Astrocyte (in vitro differentiated cells and primary cell): ENCODE measurements at regions not wholly inside any gene's neighbourhood (a gene's known extent, or its start where the extent isn't known, plus 50 kb on each side); places are given as distances from the start of the nearest gene placed in this dataset.

Experiments used
- DNase-seq: peaks from one replicate; pipeline ENCODE4 v3.0.0-alpha.2; 2010; ENCODE audit warnings: low read depth
- FAIRE-seq: peaks from 2 replicates; lab custom pipeline; 2011; peaks lifted over from hg19 to GRCh38; lab: Jason Lieb, UNC
- H2AFZ ChIP-seq: 2 replicates; pipeline ENCODE4 v1.6.0; 2012; ENCODE audit warnings: low read depth, low read length, inconsistent platforms
- H3K27ac ChIP-seq: 2 replicates; pipeline ENCODE4 v1.5.1; 2011; ENCODE audit warnings: low read depth, low read length, inconsistent platforms
- H3K27me3 ChIP-seq: 2 replicates; pipeline ENCODE4 v1.6.0; 2011; ENCODE audit warnings: low read length, inconsistent platforms; ENCODE audit not compliant: insufficient read depth
- H3K36me3 ChIP-seq: 2 replicates; pipeline ENCODE4 v1.5.1; 2011; ENCODE audit warnings: low read length, inconsistent platforms; ENCODE audit not compliant: insufficient read depth
- H3K4me1 ChIP-seq: 2 replicates; pipeline ENCODE4 v1.5.1; 2011; ENCODE audit warnings: low read length, inconsistent platforms; ENCODE audit not compliant: insufficient read depth
- H3K4me2 ChIP-seq: 2 replicates; pipeline ENCODE4 v1.6.0; 2012; ENCODE audit warnings: low read length, inconsistent platforms
- H3K4me3 ChIP-seq: 2 replicates; pipeline ENCODE4 v1.5.1; 2011; ENCODE audit warnings: low read depth, mild to moderate bottlenecking, low read length, inconsistent platforms; ENCODE audit not compliant: insufficient read depth
- H3K79me2 ChIP-seq: 2 replicates; pipeline ENCODE4 v1.6.0; 2012; ENCODE audit warnings: mild to moderate bottlenecking, low read length, inconsistent platforms; ENCODE audit not compliant: insufficient read depth
- H3K9ac ChIP-seq: 2 replicates; pipeline ENCODE4 v1.6.0; 2012; ENCODE audit warnings: mild to moderate bottlenecking, low read length, inconsistent platforms
- H3K9me3 ChIP-seq: 2 replicates; pipeline ENCODE4 v1.5.1; 2012; ENCODE audit warnings: low read depth, mild to moderate bottlenecking, low read length, inconsistent platforms; ENCODE audit not compliant: insufficient read depth
- H4K20me1 ChIP-seq: 2 replicates; pipeline ENCODE4 v1.6.0; 2012; ENCODE audit warnings: low read length, inconsistent platforms; ENCODE audit not compliant: insufficient read depth
- H3K27ac Mint-ChIP-seq: one replicate; pipeline ENCODE4 v1.8.0; 2021; ENCODE audit warnings: mild to moderate bottlenecking, mixed read lengths; ENCODE audit not compliant: unreplicated experiment
- H3K27me3 Mint-ChIP-seq: one replicate; pipeline ENCODE4 v1.8.0; 2021; ENCODE audit warnings: low read depth, mixed read lengths; ENCODE audit not compliant: unreplicated experiment
- H3K36me3 Mint-ChIP-seq: one replicate; pipeline ENCODE4 v1.8.0; 2021; ENCODE audit warnings: low read depth, mixed read lengths; ENCODE audit not compliant: unreplicated experiment
- H3K4me1 Mint-ChIP-seq: one replicate; pipeline ENCODE4 v1.8.0; 2021; ENCODE audit warnings: low read depth, mixed read lengths; ENCODE audit not compliant: unreplicated experiment
- H3K4me3 Mint-ChIP-seq: one replicate; pipeline ENCODE4 v1.8.0; 2021; ENCODE audit warnings: mild to moderate bottlenecking, moderate library complexity, mixed read lengths; ENCODE audit not compliant: unreplicated experiment
- H3K9me3 Mint-ChIP-seq: one replicate; pipeline ENCODE4 v1.8.0; 2021; ENCODE audit warnings: mild to moderate bottlenecking, mixed read lengths; ENCODE audit not compliant: unreplicated experiment
- EZH2 ChIP-seq: IDR thresholded peaks from 2 replicates; pipeline ENCODE4 v1.6.1; 2012; ENCODE audit warnings: mild to moderate bottlenecking, low read length, inconsistent platforms; ENCODE audit not compliant: insufficient read depth
- TF ChIP-seq, protein P1 (sequence below): IDR thresholded peaks from 2 replicates; pipeline ENCODE4 v1.5.1; 2011; ENCODE audit warnings: low read depth, mild to moderate bottlenecking, inconsistent platforms, low read length, moderate library complexity; ENCODE audit not compliant: insufficient read depth

DNA sequence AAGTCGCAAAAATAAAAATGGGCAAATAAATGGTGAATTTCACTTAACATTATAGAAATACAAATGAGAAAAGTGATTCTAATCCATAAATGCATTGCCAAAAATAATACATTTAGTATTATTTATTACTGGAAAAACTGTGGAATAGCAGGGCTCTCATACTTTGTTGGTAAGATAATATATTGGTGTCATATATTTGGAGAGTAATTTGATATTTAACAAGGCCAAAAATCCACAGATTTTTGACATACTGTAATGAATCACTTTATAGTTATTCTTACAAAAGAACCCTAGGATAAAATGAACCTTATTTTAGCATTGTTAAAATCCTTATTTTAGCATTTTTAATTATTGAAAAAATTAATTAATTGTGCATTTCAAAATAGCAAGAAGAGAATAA, 397.2 kb upstream of the DAB2 start:
- H3K36me3 Mint-ChIP-seq, result no peaks in the 10 kb centered on the region
- FAIRE-seq (no peak), DNase-seq (no peak)
- TF ChIP-seq, protein P1, sequence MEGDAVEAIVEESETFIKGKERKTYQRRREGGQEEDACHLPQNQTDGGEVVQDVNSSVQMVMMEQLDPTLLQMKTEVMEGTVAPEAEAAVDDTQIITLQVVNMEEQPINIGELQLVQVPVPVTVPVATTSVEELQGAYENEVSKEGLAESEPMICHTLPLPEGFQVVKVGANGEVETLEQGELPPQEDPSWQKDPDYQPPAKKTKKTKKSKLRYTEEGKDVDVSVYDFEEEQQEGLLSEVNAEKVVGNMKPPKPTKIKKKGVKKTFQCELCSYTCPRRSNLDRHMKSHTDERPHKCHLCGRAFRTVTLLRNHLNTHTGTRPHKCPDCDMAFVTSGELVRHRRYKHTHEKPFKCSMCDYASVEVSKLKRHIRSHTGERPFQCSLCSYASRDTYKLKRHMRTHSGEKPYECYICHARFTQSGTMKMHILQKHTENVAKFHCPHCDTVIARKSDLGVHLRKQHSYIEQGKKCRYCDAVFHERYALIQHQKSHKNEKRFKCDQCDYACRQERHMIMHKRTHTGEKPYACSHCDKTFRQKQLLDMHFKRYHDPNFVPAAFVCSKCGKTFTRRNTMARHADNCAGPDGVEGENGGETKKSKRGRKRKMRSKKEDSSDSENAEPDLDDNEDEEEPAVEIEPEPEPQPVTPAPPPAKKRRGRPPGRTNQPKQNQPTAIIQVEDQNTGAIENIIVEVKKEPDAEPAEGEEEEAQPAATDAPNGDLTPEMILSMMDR, result no peak
- TF ChIP-seq EZH2, result no peak
- Histone ChIP-seq H3K4me1 (no peaks in the 10 kb centered on the region), H3K9me3 (no peaks in the 10 kb centered on the region), H3K79me2 (no peaks in the 10 kb centered on the region), H2AFZ (no peak overlapping the region), H3K27me3 (no peaks in the 10 kb centered on the region), H3K27ac (no peak overlapping the region), H3K4me2 (no peak overlapping the region), H3K9ac (no peak overlapping the region), H3K36me3 (no peaks in the 10 kb centered on the region), H4K20me1 (no peaks in the 10 kb centered on the region), H3K4me3 (no peak overlapping the region)
- H3K27ac Mint-ChIP-seq, result no peak overlapping the region
- no peak overlapping the region for H3K4me3 Mint-ChIP-seq
- no peaks in the 10 kb centered on the region for H3K4me1 Mint-ChIP-seq
- no peaks in the 10 kb centered on the region for H3K9me3 Mint-ChIP-seq
- no peaks in the 10 kb centered on the region for H3K27me3 Mint-ChIP-seq

DNA sequence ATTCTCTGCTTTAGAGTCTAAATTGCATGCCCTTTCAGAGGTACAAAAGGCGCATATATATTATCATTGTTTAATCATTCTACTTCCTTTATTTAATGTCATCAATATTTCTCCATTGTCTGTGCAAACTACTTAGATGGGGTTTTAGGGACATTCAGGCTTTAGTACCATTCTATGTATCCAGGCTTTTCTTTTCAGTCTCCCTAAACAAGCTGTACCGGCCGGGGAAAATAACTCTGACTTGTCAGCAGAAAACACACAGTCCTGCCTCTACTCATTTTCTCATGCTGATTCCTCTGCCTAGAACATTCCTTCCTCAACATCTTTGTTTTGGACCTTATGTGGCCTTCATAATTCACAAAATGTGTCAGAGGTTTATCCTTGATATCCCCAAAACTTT, 392.1 kb upstream of the DAB2 start:
- H3K9ac ChIP-seq, result no peak overlapping the region
- H3K27me3 ChIP-seq, result no peaks in the 10 kb centered on the region
- no peaks in the 10 kb centered on the region for H3K36me3 Mint-ChIP-seq
- no peaks in the 10 kb centered on the region for H3K9me3 Mint-ChIP-seq
- TF ChIP-seq, protein P1, result no peak
- no peaks in the 10 kb centered on the region for H4K20me1 ChIP-seq
- FAIRE-seq (no peak), DNase-seq (no peak)
- no peak overlapping the region for H3K4me3 Mint-ChIP-seq
- H3K79me2 ChIP-seq, result no peaks in the 10 kb centered on the region
- H3K27me3 Mint-ChIP-seq, result no peaks in the 10 kb centered on the region
- H3K36me3 ChIP-seq, result no peaks in the 10 kb centered on the region
- H3K4me1 ChIP-seq, result no peaks in the 10 kb centered on the region
- no peak overlapping the region for H3K27ac ChIP-seq
- no peaks in the 10 kb centered on the region for H3K9me3 ChIP-seq
- H3K4me1 Mint-ChIP-seq, result no peaks in the 10 kb centered on the region
- no peak overlapping the region for H3K27ac Mint-ChIP-seq
- H3K4me3 ChIP-seq, result no peak overlapping the region
- no peak overlapping the region for H2AFZ ChIP-seq
- H3K4me2 ChIP-seq, result no peak overlapping the region

DNA sequence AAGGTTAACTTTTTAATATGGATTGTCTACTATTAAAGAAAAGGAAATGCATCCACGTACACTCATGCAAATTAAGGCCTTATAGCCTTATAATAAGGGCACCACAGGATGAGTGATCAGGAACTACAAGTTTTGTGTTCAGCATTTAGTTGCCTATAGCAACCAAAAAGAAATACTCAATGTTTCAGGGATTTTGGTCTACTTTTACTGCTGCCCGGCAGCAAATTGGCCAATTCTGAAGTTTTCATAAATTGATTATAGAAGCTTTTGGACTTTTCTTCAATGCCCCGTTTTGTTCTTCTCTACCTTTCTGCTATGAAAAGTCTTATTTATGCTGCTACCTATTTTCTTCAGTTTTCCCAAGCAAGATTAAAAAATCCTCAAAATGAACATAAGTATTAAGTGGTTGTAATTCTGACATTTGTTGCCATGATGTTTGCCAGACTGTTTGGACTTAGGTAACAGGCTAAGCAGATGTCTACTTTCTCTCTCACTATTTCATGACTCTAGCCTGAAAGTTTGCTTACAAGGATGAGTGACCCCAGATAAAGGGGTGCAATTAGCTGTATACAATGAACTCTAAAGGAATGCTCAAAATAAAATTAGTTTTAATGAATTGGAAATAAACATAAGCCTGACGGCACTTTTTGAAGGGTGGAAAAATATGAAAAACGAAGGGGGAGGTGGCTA, 391.5 kb upstream of the DAB2 start:
- Histone ChIP-seq H4K20me1 (no peaks in the 10 kb centered on the region), H2AFZ (no peak overlapping the region), H3K4me2 (no peak overlapping the region), H3K27me3 (no peaks in the 10 kb centered on the region), H3K9me3 (no peaks in the 10 kb centered on the region), H3K4me3 (no peak overlapping the region), H3K9ac (no peak overlapping the region), H3K27ac (no peak overlapping the region), H3K79me2 (no peaks in the 10 kb centered on the region), H3K4me1 (no peaks in the 10 kb centered on the region), H3K36me3 (no peaks in the 10 kb centered on the region)
- H3K9me3 Mint-ChIP-seq, result no peaks in the 10 kb centered on the region
- FAIRE-seq (no peak), DNase-seq (no peak)
- no peaks in the 10 kb centered on the region for H3K27me3 Mint-ChIP-seq
- no peak overlapping the region for H3K27ac Mint-ChIP-seq
- H3K4me1 Mint-ChIP-seq, result no peaks in the 10 kb centered on the region
- no peak for TF ChIP-seq EZH2
- TF ChIP-seq, protein P1, result no peak
- no peaks in the 10 kb centered on the region for H3K36me3 Mint-ChIP-seq
- H3K4me3 Mint-ChIP-seq, result no peak overlapping the region
